ENCODE measurements at regions not wholly inside any gene's neighbourhood (a gene's known extent, or its start where the extent isn't known, plus 50 kb on each side); places are given as distances from the start of the nearest gene placed in this dataset.

- DNase-seq (ENCODE audit: low read depth) = no peak
- H3K4me3 ChIP-seq (replicated peaks; ENCODE audit: low read depth, low read length) = no peak overlapping the region
- TF ChIP-seq CTCF (IDR thresholded peaks at IDR 0.05; ENCODE audit: low read length, missing control alignments) = no peak
These were observed 388.3 kb downstream of the NR2F1-AS1 start for GRCh38 chr5:93192683-93193082.

DNA sequence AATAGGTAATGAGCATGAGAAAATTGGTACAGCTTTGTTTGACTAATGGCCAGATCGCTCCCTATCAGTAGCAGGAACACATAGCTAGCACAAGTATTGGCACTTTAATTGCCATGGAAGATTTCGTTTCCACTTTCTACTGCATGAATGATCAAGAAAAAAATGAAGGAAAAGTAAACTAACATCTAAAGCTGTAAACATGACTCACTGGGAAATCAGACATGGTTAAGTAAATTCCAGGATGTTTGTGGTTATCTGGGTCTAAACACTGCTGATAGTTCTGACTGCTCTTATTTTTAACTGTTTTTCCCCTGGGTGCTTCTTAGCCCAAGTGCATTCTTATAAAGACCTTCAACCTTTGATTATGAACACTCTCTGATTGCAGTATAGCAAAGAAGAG lies 388.9 kb downstream of the NR2F1-AS1 start:
- no peak for TF ChIP-seq CTCF (IDR thresholded peaks at IDR 0.05; ENCODE audit: low read length, missing control alignments)
- no peak overlapping the region for H3K4me3 ChIP-seq (replicated peaks; ENCODE audit: low read depth, low read length)
- DNase-seq (ENCODE audit: low read depth) = peak; percentile 75

DNA sequence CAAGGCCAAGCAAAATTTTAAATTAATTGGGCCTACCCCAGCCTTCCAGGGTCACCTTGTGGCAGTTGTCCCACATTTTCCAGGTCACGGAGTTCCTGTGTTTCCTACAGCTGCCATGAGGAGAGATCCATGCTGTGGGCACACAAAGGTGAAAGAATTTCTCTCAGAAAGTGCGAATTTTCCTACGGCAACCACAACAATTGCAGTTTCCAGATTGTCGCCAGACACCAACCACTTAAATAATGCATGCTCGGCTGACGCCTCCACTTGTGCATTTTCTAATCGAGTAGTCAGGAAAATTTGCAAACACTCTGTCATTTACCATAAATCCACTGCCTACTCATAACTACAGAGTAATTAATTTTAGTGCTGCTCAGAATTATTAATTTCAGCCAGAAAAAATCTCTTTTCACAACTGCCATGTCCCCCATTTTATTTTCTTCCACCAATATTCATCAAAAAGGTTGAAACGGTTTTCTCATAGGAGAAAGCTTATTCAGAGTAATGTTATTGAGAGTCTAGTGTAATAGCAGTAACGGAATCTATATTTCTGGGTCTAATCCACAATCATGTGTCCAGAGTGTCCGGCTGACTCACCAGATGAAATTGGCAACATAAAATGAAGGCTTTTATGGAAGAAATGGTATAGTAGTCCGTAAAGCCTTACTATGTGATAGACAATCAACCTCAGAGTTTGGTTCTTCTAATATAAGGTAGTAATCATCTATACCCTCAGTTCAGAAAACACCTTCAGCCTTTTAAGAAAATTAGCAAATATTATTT lies 389.8 kb downstream of the NR2F1-AS1 start:
- no peak for TF ChIP-seq CTCF (IDR thresholded peaks at IDR 0.05; ENCODE audit: low read length, missing control alignments)
- H3K4me3 ChIP-seq (replicated peaks; ENCODE audit: low read depth, low read length) = no peak overlapping the region
- DNase-seq (ENCODE audit: low read depth) = no peak

GRCh38 chr5:93189707-93190120 lies 391.3 kb downstream of the NR2F1-AS1 start:
- no peak for TF ChIP-seq CTCF (IDR thresholded peaks at IDR 0.05; ENCODE audit: low read length, missing control alignments)
- DNase-seq (ENCODE audit: low read depth) = peak; percentile 95
- no peak overlapping the region for H3K4me3 ChIP-seq (replicated peaks; ENCODE audit: low read depth, low read length)

DNA sequence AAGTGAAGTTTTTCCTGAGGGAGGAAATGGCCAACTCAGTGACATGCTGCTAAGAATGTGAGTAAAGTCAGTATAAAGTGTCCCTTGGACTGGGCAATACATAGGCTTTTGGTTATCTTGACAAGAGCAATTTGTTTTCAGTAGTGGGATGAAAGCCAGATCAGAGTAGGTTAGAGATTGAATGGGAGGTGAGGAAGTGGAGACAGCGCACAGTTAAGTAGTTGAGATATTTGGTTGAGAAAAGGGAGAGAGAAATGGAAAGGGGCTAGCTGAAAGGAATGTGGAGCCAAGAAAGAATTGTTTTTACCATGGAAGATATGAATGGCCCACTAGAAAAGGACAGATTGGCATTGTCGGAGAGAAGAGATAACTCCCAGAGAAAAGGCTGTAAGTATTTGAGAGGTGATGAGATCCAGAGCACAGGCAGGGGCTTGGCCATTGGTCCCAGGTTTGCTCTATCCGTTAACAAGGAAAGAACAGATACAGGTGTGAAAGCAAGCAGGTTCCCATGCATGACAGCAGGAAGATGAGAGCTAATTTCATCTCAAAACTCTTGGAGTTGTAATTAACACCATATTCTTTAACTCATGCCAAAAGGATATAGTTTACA lies 392.0 kb downstream of the NR2F1-AS1 start:
- H3K4me3 ChIP-seq (replicated peaks; ENCODE audit: low read depth, low read length) = no peak overlapping the region
- DNase-seq (ENCODE audit: low read depth) = no peak
- no peak for TF ChIP-seq CTCF (IDR thresholded peaks at IDR 0.05; ENCODE audit: low read length, missing control alignments)

- H3K4me3 ChIP-seq (replicated peaks; ENCODE audit: low read depth, low read length) = no peak overlapping the region
- TF ChIP-seq CTCF (IDR thresholded peaks at IDR 0.05; ENCODE audit: low read length, missing control alignments) = no peak
- DNase-seq (ENCODE audit: low read depth) = peak; percentile 71
These were observed 394.8 kb downstream of the NR2F1-AS1 start for GRCh38 chr5:93186076-93186682.
